ENCODE measurements at regions not wholly inside any gene's neighbourhood (a gene's known extent, or its start where the extent isn't known, plus 50 kb on each side); places are given as distances from the start of the nearest gene placed in this dataset.

DNA sequence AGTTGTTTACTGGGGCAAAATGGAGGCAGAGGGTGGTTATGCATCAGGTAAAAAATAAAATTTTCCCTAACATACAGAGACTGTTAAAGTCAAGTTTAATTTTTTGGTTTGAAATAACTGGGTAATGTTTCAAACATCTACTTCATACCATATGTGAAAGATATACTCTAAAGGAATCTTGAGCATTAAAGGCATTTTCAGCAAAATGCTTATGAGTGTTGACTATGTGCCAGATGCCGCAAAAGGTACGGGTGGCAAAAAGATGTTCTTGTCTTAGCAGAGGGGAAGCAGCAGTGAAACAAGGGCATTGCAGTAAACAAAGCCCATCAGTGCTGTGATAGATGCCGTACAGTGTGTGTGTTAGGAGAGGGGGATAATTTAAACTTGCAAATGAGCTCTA lies 263.1 kb upstream of the ID2 start:
- Histone ChIP-seq H3K36me3 (ENCODE audit: control insufficient read depth, insufficient read depth, low read length) (no peaks in the 10 kb centered on the region), H3K27me3 (ENCODE audit: control insufficient read depth, insufficient read depth, low read length) (no peaks in the 10 kb centered on the region), H3K9me3 (ENCODE audit: control insufficient read depth, insufficient read depth, low read length) (no peaks in the 10 kb centered on the region), H3K9ac (ENCODE audit: low read depth, low read length) (no peak overlapping the region), H3K4me3 (ENCODE audit: low read depth, low read length) (no peak overlapping the region), H3K4me1 (ENCODE audit: control insufficient read depth, insufficient read depth, low read length) (no peaks in the 10 kb centered on the region)

DNA sequence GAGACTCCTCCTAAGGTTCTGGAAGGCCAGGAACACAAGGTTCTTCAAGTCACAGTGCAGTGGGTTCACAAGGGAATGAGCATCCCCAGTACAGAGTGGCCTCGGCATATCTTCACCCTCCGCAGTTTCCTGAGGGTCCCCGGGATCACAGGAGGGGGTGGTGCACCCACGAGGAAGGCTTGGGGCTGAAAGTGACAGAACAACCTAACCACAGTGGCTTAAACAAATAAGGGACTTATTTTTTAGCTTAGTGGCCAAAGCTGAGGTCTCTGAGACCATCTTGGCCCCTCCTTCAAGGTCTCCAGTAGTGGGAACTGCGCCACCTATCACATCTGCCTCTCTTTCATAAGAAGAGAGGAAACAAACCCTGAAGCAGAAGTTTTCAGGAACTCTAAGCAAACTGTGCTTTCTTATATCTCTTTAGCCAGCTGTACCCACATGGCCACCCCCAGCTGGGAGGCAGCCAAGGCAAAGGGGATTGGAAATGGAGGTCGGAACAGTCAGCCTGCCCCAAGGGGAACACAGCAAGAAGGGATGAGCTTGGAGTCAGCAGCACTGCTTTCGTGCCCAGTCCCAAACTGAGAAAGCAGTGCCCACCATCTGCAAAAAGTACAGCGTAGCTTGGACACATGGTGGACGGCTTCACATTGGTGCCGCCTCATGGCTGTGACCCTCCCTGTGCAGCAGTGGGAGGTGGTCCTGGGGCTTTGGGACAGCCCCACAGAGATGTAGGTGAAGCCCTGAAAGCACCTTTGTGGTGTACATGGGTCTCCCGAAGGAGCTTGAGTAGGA lies 260.0 kb upstream of the ID2 start:
- Histone ChIP-seq H3K9me3 (ENCODE audit: control insufficient read depth, insufficient read depth, low read length) (no peaks in the 10 kb centered on the region), H3K9ac (ENCODE audit: low read depth, low read length) (no peak overlapping the region), H3K36me3 (ENCODE audit: control insufficient read depth, insufficient read depth, low read length) (no peaks in the 10 kb centered on the region), H3K27me3 (ENCODE audit: control insufficient read depth, insufficient read depth, low read length) (no peaks in the 10 kb centered on the region), H3K4me3 (ENCODE audit: low read depth, low read length) (no peak overlapping the region), H3K4me1 (ENCODE audit: control insufficient read depth, insufficient read depth, low read length) (no peaks in the 10 kb centered on the region)

DNA sequence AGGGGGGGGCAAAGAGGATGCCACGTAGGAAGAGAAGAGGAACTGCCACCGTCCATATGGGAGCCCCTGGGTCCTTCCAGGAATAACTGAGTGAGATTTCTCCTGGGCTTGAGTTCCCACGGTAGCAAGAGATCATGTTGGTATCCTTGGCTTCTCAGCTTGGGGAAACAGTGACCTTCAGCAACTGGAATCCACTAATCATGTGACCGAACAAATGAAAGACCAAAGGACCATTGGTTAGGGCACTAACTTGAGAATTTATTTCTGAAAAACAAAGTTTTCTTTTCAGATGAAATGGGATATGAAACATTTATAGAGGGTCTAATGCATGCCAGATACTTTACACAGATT lies 259.4 kb upstream of the ID2 start:
- no peak overlapping the region for H3K4me3 ChIP-seq (ENCODE audit: low read depth, low read length)
- H3K36me3 ChIP-seq (ENCODE audit: control insufficient read depth, insufficient read depth, low read length): no peaks in the 10 kb centered on the region
- H3K4me1 ChIP-seq (ENCODE audit: control insufficient read depth, insufficient read depth, low read length): no peaks in the 10 kb centered on the region
- H3K9me3 ChIP-seq (ENCODE audit: control insufficient read depth, insufficient read depth, low read length): no peaks in the 10 kb centered on the region
- H3K9ac ChIP-seq (ENCODE audit: low read depth, low read length): no peak overlapping the region
- H3K27me3 ChIP-seq (ENCODE audit: control insufficient read depth, insufficient read depth, low read length): no peaks in the 10 kb centered on the region

DNA sequence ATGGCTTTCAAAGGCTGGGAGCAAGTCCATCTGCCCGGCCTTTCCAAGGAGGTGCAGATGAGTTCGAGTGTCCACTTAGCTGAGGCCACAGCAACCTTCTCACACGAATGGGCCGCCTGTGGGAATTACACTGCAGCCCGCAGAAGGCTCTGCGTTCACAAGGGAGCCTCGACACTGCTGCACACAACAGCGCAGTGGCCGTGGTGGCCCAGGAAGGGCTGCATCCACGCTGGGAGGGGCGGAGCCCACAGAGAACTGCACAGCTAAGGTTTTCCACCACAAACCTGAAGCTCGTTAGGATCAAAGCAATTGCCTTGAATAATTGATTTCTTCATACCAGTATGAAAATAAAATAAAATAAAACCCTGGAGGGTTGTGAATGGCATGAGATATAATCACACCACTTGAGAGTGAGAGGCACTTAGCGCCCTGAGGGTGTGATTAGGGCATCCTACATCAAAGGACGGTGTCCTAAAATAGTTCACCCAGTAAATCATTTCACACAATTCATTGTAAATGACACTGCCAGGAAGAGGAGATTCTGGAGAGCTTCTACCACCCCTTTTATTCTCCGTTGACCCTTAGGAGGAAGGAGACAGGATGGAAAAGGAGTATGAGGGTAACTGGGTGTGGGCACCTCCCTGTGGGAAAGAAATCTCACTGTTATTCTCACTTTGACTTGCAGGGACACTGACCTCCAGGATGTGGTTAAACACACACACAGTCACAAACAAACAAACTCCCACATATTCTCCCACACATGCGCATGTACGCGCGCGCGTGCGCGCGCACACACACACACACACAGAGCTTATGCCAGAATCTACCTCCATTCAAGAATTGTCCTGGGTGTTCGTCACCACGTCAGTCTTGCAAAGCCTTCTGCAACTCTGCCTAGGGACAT lies 256.6 kb upstream of the ID2 start:
- Histone ChIP-seq H3K4me1 (ENCODE audit: control insufficient read depth, insufficient read depth, low read length) (no peaks in the 10 kb centered on the region), H3K9me3 (ENCODE audit: control insufficient read depth, insufficient read depth, low read length) (no peaks in the 10 kb centered on the region), H3K4me3 (ENCODE audit: low read depth, low read length) (no peak overlapping the region), H3K27me3 (ENCODE audit: control insufficient read depth, insufficient read depth, low read length) (no peaks in the 10 kb centered on the region), H3K9ac (ENCODE audit: low read depth, low read length) (no peak overlapping the region), H3K36me3 (ENCODE audit: control insufficient read depth, insufficient read depth, low read length) (no peaks in the 10 kb centered on the region)

DNA sequence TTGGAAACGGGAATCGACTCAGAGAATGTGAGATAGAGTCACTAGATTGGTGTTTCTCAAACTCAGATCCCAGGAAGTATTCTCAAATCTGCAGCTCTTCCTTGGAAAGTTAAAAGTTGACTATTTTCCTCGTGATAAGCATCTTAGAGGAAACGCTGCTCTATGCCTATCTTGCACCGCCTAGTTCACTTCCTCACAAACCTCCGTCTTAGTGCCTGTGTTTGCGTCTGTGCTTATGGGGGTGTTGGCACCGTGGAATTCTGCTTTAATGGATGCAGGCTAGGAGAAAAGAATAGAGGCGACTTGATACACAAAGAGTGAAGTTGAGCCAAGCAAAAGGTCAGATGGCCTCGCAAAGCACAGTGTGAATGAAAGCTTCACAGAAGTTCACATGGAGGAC lies 255.3 kb upstream of the ID2 start:
- H3K4me3 ChIP-seq (ENCODE audit: low read depth, low read length): no peak overlapping the region
- H3K9ac ChIP-seq (ENCODE audit: low read depth, low read length): no peak overlapping the region
- H3K4me1 ChIP-seq (ENCODE audit: control insufficient read depth, insufficient read depth, low read length): no peaks in the 10 kb centered on the region
- no peaks in the 10 kb centered on the region for H3K9me3 ChIP-seq (ENCODE audit: control insufficient read depth, insufficient read depth, low read length)
- no peaks in the 10 kb centered on the region for H3K36me3 ChIP-seq (ENCODE audit: control insufficient read depth, insufficient read depth, low read length)
- H3K27me3 ChIP-seq (ENCODE audit: control insufficient read depth, insufficient read depth, low read length): no peaks in the 10 kb centered on the region

DNA sequence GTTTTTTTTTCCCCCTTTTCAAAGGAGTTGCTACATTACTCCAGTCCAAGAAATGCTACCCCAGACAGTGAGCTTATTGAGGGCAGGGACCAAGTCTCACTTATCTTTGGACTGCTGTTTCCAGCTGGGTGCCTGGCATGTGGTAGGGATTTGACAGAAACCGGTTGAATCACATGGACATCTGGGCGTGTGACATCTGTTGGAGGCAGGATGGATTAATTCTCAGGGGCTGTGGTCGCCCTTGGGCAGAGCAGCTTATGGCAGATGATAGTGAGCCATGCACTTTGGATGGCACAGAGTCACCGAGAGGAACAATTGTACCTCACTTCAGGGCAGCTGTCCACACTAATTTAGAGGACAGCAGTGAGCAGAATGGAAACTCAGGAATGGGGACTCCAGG lies 254.6 kb upstream of the ID2 start:
- Histone ChIP-seq H3K36me3 (ENCODE audit: control insufficient read depth, insufficient read depth, low read length) (no peaks in the 10 kb centered on the region), H3K4me1 (ENCODE audit: control insufficient read depth, insufficient read depth, low read length) (no peaks in the 10 kb centered on the region), H3K4me3 (ENCODE audit: low read depth, low read length) (no peak overlapping the region)

DNA sequence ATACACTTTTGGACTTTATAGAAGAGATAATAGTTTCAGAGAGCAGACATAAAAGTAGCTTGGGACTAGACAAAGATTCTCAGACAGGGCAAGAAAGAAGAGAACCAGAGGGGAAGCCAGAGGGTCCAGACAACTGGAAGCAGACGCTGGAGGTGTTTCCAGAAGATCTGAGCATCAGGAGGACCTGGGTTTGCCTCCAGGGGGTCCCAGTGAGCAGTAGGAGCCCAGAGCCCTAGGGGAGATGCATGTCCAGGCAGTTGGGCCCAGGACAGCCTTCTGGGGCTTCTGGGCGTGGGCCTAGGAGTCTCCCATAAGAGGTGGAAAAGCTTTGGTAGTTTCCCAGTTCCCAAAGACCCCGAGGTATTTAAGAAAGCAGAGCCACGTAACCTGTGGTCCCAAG lies 251.2 kb upstream of the ID2 start:
- H3K27me3 ChIP-seq (ENCODE audit: control insufficient read depth, insufficient read depth, low read length): no peaks in the 10 kb centered on the region
- H3K9ac ChIP-seq (ENCODE audit: low read depth, low read length): no peak overlapping the region
- H3K4me3 ChIP-seq (ENCODE audit: low read depth, low read length): no peak overlapping the region
- H3K36me3 ChIP-seq (ENCODE audit: control insufficient read depth, insufficient read depth, low read length): no peaks in the 10 kb centered on the region
- no peaks in the 10 kb centered on the region for H3K4me1 ChIP-seq (ENCODE audit: control insufficient read depth, insufficient read depth, low read length)
- H3K9me3 ChIP-seq (ENCODE audit: control insufficient read depth, insufficient read depth, low read length): no peaks in the 10 kb centered on the region

More for the DNA sequence above, 254.6 kb upstream of the ID2 start:
- H3K9me3 ChIP-seq (ENCODE audit: control insufficient read depth, insufficient read depth, low read length): no peaks in the 10 kb centered on the region
- H3K27me3 ChIP-seq (ENCODE audit: control insufficient read depth, insufficient read depth, low read length): no peaks in the 10 kb centered on the region
- H3K9ac ChIP-seq (ENCODE audit: low read depth, low read length): no peak overlapping the region

DNA sequence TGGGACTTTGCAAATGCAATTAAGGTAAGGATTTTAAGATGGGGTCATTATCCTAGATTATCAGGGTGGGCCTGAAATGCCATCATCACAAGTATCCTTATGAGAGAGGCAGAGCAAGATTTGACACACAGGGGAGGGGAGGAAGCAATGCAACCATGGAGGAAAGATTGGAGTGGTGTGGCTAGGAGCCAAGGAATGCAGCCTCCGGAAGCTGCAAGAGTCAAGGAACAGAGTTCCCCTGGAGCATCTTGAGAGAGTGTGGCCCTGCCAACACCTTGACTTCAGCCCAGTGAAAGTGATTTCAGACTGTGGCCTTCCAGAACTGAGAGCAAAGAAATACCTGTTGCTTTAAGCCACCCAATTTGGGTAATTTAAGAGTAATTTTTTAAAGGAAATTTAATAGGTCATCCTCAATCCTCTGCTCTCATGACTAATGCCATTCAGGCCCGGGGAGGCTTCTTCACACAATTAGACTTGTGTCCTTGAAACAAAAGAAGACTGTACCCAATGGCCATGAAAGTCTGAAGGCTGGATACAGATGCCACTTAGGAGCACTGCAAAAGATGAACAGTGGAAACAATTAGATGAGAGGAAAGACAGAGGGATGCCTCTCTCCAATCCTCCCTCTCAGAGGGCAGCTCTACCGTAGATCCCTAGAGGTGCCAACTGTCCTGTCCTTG lies 250.3 kb upstream of the ID2 start:
- no peaks in the 10 kb centered on the region for H3K9me3 ChIP-seq (ENCODE audit: control insufficient read depth, insufficient read depth, low read length)
- no peaks in the 10 kb centered on the region for H3K27me3 ChIP-seq (ENCODE audit: control insufficient read depth, insufficient read depth, low read length)
- H3K4me3 ChIP-seq (ENCODE audit: low read depth, low read length): no peak overlapping the region
- no peak overlapping the region for H3K9ac ChIP-seq (ENCODE audit: low read depth, low read length)
- H3K4me1 ChIP-seq (ENCODE audit: control insufficient read depth, insufficient read depth, low read length): no peaks in the 10 kb centered on the region
- no peaks in the 10 kb centered on the region for H3K36me3 ChIP-seq (ENCODE audit: control insufficient read depth, insufficient read depth, low read length)

DNA sequence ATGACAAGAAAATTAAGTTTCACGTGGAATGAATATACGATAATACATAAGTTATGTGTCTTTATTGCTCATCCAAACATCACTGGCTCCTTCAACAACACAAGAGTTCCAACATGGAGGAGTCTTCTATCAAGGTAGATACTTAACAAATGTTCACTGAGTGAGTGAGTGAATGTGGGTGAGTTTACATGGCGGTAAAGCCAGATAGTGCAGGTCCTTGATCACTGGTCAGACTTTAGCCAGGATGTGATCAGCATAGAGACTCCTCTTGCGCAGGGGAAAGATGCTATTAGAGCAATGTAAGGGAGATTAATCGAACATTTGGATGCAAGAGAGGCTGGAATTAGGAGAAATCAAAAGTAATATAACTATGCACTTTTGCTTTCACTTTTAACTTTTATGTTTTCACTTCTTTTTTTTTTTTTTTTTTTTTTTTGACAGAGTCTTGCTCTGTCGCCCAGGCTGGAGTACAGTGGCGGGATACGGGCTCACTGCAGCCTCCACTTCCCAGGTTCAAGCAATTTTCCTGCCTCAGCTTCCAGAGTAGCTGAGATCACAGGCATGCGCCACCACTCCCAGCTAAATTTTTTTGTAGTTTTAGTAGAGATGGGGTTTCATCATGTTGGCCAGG lies 249.0 kb upstream of the ID2 start:
- Histone ChIP-seq H3K27me3 (ENCODE audit: control insufficient read depth, insufficient read depth, low read length) (no peaks in the 10 kb centered on the region), H3K9me3 (ENCODE audit: control insufficient read depth, insufficient read depth, low read length) (no peaks in the 10 kb centered on the region), H3K4me3 (ENCODE audit: low read depth, low read length) (no peak overlapping the region), H3K36me3 (ENCODE audit: control insufficient read depth, insufficient read depth, low read length) (no peaks in the 10 kb centered on the region), H3K9ac (ENCODE audit: low read depth, low read length) (no peak overlapping the region), H3K4me1 (ENCODE audit: control insufficient read depth, insufficient read depth, low read length) (no peaks in the 10 kb centered on the region)

DNA sequence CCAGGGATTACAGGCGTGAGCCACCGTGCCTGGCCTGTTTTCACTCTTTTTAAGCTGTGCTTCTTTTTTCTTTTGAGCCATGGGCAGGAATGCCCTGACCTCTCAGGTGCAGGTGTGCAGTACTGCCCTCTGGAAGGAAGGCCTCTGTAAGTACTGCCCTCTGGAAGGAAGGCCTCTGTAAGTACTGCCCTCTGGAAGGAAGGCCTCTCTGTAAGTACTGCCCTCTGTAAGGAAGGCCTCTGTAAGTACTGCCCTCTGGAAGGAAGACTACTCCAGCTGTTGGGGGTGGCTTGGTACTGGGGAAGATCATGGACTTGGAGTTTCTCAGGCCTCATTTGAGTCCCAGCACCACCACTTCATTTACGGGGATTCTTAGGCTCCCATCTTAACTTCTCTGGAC lies 248.5 kb upstream of the ID2 start:
- H3K36me3 ChIP-seq (ENCODE audit: control insufficient read depth, insufficient read depth, low read length): no peaks in the 10 kb centered on the region
- no peak overlapping the region for H3K9ac ChIP-seq (ENCODE audit: low read depth, low read length)
- H3K4me1 ChIP-seq (ENCODE audit: control insufficient read depth, insufficient read depth, low read length): no peaks in the 10 kb centered on the region
- H3K9me3 ChIP-seq (ENCODE audit: control insufficient read depth, insufficient read depth, low read length): no peaks in the 10 kb centered on the region
- H3K27me3 ChIP-seq (ENCODE audit: control insufficient read depth, insufficient read depth, low read length): no peaks in the 10 kb centered on the region
- no peak overlapping the region for H3K4me3 ChIP-seq (ENCODE audit: low read depth, low read length)

DNA sequence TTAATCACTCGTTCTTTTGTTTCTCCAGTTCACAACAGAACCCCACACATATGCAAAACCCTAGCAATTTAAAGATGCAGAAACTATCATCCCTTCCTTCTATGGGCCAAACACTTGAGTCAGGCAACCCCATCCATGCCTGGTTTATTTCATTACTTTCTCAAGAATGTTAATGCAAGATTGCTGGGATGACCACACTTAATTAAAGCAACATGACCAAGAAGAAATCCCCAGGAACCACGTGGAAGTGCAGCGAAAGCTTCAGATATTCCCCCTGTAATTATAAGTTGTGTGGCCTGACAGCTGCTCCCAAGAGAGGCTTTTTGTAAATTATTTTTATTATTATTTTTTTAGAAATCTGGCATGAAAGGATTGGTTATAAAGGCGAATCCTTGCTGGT lies 246.2 kb upstream of the ID2 start:
- H3K36me3 ChIP-seq (ENCODE audit: control insufficient read depth, insufficient read depth, low read length): no peaks in the 10 kb centered on the region
- no peak overlapping the region for H3K4me3 ChIP-seq (ENCODE audit: low read depth, low read length)
- no peaks in the 10 kb centered on the region for H3K9me3 ChIP-seq (ENCODE audit: control insufficient read depth, insufficient read depth, low read length)
- H3K9ac ChIP-seq (ENCODE audit: low read depth, low read length): no peak overlapping the region
- H3K27me3 ChIP-seq (ENCODE audit: control insufficient read depth, insufficient read depth, low read length): no peaks in the 10 kb centered on the region
- H3K4me1 ChIP-seq (ENCODE audit: control insufficient read depth, insufficient read depth, low read length): no peaks in the 10 kb centered on the region
